GM06990 (cell line): ENCODE measurements at regions not wholly inside any gene's neighbourhood (a gene's known extent, or its start where the extent isn't known, plus 50 kb on each side); places are given as distances from the start of the nearest gene placed in this dataset.
"Not testable (repeated sequence)": the region's sequence is repeated elsewhere in the genome, so short reads cannot be mapped to it uniquely, and the experiment has no call there.

Source experiments
- DNase-seq: peaks from one replicate; pipeline ENCODE4 v3.0.0-alpha.2; 2011; ENCODE audit not compliant: insufficient read length; ENCODE audit errors: extremely low read depth
- H3K27me3 ChIP-seq: replicated peaks from 2 replicates; pipeline ENCODE4 v1.6.0; 2011; ENCODE audit warnings: low read length; ENCODE audit not compliant: control insufficient read depth, insufficient read depth
- H3K36me3 ChIP-seq: 2 replicates; pipeline ENCODE4 v1.5.1; 2011; ENCODE audit warnings: low read length; ENCODE audit not compliant: control insufficient read depth, insufficient read depth
- H3K4me3 ChIP-seq: replicated peaks from 2 replicates; pipeline ENCODE4 v1.5.1; 2011; ENCODE audit warnings: low read depth, mild to moderate bottlenecking, control low read depth, low read length
- TF ChIP-seq, protein P1 (sequence below): IDR thresholded peaks from 2 replicates; pipeline ENCODE4 v1.5.1; 2011; ENCODE audit warnings: low read length, control low read depth, mild to moderate bottlenecking, inconsistent platforms; ENCODE audit not compliant: insufficient read depth, poor library complexity, severe bottlenecking

DNA sequence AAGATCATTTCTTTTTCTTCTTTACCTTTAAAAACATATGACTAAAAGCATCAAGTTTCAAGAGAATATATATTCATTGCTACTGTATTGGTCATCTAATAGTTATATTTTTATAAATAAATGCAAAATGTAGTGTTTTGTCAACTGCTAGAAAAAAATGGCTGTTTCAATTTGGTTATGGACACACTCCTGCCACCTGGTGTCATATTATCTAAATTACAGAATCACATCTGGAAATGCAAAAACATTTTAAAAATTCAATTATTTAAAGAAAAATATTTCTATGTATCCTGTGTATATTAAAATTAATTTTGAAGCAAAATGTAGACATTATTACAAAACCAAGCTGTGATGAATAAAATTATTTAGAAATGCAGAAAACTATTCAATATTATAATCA is 329.4 kb upstream of the PCDH18 start:
- Histone ChIP-seq H3K4me3 (no peak overlapping the region), H3K36me3 (no peaks in the 10 kb centered on the region), H3K27me3 (no peaks in the 10 kb centered on the region)
- TF ChIP-seq, protein P1, sequence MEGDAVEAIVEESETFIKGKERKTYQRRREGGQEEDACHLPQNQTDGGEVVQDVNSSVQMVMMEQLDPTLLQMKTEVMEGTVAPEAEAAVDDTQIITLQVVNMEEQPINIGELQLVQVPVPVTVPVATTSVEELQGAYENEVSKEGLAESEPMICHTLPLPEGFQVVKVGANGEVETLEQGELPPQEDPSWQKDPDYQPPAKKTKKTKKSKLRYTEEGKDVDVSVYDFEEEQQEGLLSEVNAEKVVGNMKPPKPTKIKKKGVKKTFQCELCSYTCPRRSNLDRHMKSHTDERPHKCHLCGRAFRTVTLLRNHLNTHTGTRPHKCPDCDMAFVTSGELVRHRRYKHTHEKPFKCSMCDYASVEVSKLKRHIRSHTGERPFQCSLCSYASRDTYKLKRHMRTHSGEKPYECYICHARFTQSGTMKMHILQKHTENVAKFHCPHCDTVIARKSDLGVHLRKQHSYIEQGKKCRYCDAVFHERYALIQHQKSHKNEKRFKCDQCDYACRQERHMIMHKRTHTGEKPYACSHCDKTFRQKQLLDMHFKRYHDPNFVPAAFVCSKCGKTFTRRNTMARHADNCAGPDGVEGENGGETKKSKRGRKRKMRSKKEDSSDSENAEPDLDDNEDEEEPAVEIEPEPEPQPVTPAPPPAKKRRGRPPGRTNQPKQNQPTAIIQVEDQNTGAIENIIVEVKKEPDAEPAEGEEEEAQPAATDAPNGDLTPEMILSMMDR = peak; percentile 32
- DNase-seq = no peak

DNA sequence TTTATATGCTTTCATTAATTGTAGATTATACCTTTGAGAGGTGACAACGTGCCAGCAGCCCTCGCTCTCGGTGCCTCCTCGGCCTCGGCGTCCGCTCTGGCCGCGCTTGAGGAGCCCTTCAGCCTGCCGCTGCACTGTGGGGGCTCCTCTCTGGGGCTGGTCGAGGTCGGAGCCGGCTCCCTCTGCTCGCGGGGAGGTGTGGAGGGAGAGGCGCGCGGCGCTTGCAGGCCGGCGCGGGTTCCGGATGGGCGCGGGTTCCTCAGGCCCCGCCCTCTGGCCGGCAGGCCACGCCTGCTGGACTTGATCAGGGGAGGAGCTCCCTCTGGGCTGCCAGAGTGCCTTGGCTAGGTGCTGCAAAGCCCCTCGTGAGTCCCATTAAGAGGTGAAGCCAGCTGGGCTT is 321.1 kb upstream of the PCDH18 start:
- TF ChIP-seq, protein P1 = no peak
- no peak for DNase-seq
- H3K36me3 ChIP-seq = no peaks in the 10 kb centered on the region
- no peaks in the 10 kb centered on the region for H3K27me3 ChIP-seq
- H3K4me3 ChIP-seq = no peak overlapping the region

DNA sequence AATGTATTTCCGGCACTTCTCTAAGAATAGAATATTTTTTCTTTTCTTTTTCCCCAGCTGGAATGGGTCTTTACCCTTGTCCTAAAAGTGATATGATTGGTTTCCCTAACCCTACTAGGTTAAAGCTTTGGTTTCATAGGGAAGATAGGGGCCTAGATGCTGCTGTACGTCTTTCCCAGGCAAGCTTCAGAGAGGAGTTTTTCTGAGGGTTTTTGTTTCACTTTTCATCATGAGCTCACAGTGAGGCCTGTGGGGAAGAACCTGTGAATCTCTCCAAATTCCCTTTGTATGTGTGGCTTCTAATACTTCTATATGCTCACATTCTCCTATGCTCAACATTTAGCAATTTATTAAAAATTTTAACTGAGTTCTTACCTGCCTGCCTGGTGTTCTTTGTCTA is 320.0 kb upstream of the PCDH18 start:
- Histone ChIP-seq H3K27me3 (no peaks in the 10 kb centered on the region), H3K4me3 (no peak overlapping the region), H3K36me3 (no peaks in the 10 kb centered on the region)
- TF ChIP-seq, protein P1 = no peak
- no peak for DNase-seq

DNA sequence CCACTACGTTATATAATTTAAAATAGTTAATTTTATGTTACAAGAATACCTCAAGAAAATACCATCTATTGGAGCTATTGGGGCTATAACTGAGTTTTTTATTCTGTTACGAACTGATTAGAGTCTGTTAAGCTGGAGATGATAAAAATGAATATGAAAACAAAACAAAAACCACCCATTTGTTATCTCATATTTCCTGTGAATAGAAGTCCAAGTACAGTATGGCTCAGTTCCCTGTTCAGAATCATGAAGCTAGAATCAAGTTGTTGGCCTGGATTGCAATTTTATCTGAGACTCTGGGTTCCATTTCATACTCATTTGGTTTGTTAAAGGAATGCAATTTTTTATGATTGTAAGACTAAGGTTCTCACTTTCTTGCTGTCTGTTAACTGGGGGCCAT is 319.1 kb upstream of the PCDH18 start:
- Histone ChIP-seq H3K4me3 (no peak overlapping the region), H3K27me3 (no peaks in the 10 kb centered on the region), H3K36me3 (no peaks in the 10 kb centered on the region)
- TF ChIP-seq, protein P1 = no peak
- DNase-seq = no peak

DNA sequence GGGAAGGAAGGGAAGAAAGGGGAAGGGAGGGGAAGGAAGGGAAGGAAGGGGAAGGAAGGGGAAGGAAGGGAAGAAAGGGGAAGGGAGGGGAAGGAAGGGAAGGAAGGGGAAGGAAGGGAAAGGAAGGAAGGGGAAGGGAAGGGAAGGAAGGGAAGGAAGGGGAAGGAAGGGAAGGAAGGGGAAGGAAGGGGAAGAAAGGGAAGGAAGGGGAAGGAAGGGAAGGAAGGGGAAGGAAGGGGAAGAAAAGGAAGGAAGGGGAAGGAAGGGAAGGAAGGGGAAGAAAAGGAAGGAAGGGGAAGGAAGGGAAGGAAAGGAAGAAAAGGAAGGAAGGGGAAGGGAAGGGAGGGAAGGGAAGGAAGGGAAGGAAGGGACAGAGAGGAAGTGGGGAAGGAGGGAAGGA is 295.7 kb upstream of the PCDH18 start:
- H3K4me3 ChIP-seq, H3K27me3 ChIP-seq, DNase-seq, H3K36me3 ChIP-seq: not testable (repeated sequence)

DNA sequence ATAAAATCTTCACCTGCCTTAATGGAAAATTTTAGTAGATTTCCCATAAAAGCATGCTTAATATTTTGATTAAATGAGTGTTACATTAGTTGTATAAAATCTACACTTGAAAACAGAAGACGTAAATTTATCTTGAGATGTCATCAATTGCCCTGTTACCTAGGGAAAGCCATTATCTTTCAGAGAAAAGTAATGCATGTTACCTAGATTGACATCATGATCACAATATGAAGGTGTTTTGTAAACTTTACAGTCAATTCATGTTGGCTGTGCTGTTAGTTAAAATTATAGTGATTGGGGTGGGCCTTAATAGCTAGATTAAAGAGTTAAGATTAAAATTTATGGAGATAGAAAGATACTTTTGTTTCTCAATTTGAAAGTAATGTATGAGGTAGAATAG is 293.2 kb upstream of the PCDH18 start:
- TF ChIP-seq, protein P1 = no peak
- H3K27me3 ChIP-seq = no peaks in the 10 kb centered on the region
- no peak overlapping the region for H3K4me3 ChIP-seq
- no peak for DNase-seq
- H3K36me3 ChIP-seq = no peaks in the 10 kb centered on the region

DNA sequence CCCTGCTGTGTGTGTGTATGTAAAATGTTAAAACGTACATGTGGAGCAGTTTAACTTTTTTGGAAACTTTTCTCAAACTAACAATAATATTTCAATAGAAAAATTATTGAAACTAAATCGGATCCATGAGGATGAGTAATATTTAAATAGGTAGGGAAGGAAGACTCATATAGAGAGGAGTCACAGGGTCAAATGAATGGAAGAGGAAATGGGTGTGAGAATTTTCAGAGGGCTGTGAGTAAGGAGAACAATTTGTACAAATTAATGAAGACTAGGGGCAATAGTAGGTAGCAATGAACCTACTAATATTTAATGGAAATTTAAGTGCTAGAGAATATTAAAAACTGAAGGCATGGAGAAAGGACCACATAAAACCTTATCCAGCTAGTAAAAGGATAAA is 290.7 kb upstream of the PCDH18 start:
- DNase-seq = no peak
- no peaks in the 10 kb centered on the region for H3K27me3 ChIP-seq
- TF ChIP-seq, protein P1 = no peak
- H3K36me3 ChIP-seq = no peaks in the 10 kb centered on the region
- no peak overlapping the region for H3K4me3 ChIP-seq
